GM21576 (cell line): ENCODE measurements at regions not wholly inside any gene's neighbourhood (a gene's known extent, or its start where the extent isn't known, plus 50 kb on each side); places are given as distances from the start of the nearest gene placed in this dataset.
A peak's percentile ranks its signal among the peaks of the same experiment; 100 is the strongest.
"Not testable (repeated sequence)": the region's sequence is repeated elsewhere in the genome, so short reads cannot be mapped to it uniquely, and the experiment has no call there.

Experiments used
- ATAC-seq: cut with Tn5 transposase; IDR thresholded peaks from one replicate; pipeline ENCODE4 v1.9.1; 2021; ENCODE audit warnings: mild to moderate bottlenecking, moderate library complexity; ENCODE audit not compliant: unreplicated experiment

- ATAC-seq, result no peak
These were observed 117.8 kb upstream of the ENPP6 start for GRCh38 chr4:184335520-184335919.

GRCh38 chr4:184333446-184333845 lies 115.8 kb upstream of the ENPP6 start:
- not testable (repeated sequence) for ATAC-seq

- ATAC-seq, result no peak
These were observed 113.8 kb upstream of the ENPP6 start for GRCh38 chr4:184331268-184331995.

GRCh38 chr4:184330517-184331094 lies 112.9 kb upstream of the ENPP6 start:
- not testable (repeated sequence) for ATAC-seq

GRCh38 chr4:184329659-184330400 lies 112.2 kb upstream of the ENPP6 start:
- peak; percentile 55 for ATAC-seq

GRCh38 chr4:184329235-184329634 lies 111.6 kb upstream of the ENPP6 start:
- no peak for ATAC-seq

GRCh38 chr4:184328022-184328736 lies 110.5 kb upstream of the ENPP6 start:
- peak; percentile 75 for ATAC-seq

GRCh38 chr4:184324939-184325477 lies 107.3 kb upstream of the ENPP6 start:
- no peak for ATAC-seq

- ATAC-seq, result no peak
These were observed 104.8 kb upstream of the ENPP6 start for GRCh38 chr4:184322328-184323025.

- ATAC-seq, result no peak
These were observed 103.0 kb upstream of the ENPP6 start for GRCh38 chr4:184320631-184321030.

GRCh38 chr4:184318852-184319251 lies 101.2 kb upstream of the ENPP6 start:
- no peak for ATAC-seq

- no peak for ATAC-seq
These were observed 99.7 kb upstream of the ENPP6 start for GRCh38 chr4:184317234-184317918.

GRCh38 chr4:184316821-184317220 lies 99.1 kb upstream of the ENPP6 start:
- ATAC-seq, result no peak

- no peak for ATAC-seq
These were observed 98.1 kb upstream of the ENPP6 start for GRCh38 chr4:184315675-184316359.

- peak; percentile 62 for ATAC-seq
These were observed 96.3 kb upstream of the ENPP6 start for GRCh38 chr4:184313702-184314659.

- ATAC-seq, result no peak
These were observed 95.4 kb upstream of the ENPP6 start for GRCh38 chr4:184313058-184313581.

- no peak for ATAC-seq
These were observed 94.5 kb upstream of the ENPP6 start for GRCh38 chr4:184312126-184312525.
